ENCODE measurements at regions not wholly inside any gene's neighbourhood (a gene's known extent, or its start where the extent isn't known, plus 50 kb on each side); places are given as distances from the start of the nearest gene placed in this dataset.

- Histone ChIP-seq H3K4me1 (no peaks in the 10 kb centered on the region), H3K4me3 (ENCODE audit: low read depth, low read length) (no peak overlapping the region), H3K36me3 (no peaks in the 10 kb centered on the region), H3K9me3 (no peaks in the 10 kb centered on the region), H3K27me3 (no peaks in the 10 kb centered on the region)
- no peak for DNase-seq
- no peak for TF ChIP-seq CTCF (IDR thresholded peaks at IDR 0.05; ENCODE audit: low read depth, low read length)
Measured at GRCh38 chr6:117761610-117762009, 86.3 kb downstream of the NUS1 start.

- DNase-seq = no peak
- no peak for TF ChIP-seq CTCF (IDR thresholded peaks at IDR 0.05; ENCODE audit: low read depth, low read length)
- Histone ChIP-seq H3K9me3 (no peaks in the 10 kb centered on the region), H3K36me3 (no peaks in the 10 kb centered on the region), H3K4me1 (no peaks in the 10 kb centered on the region), H3K27me3 (peaks cover 9% of the 10 kb centered on the region), H3K4me3 (ENCODE audit: low read depth, low read length) (no peak overlapping the region)
Measured at GRCh38 chr6:117771403-117771802, 96.1 kb downstream of the NUS1 start.

- H3K9me3 ChIP-seq = no peaks in the 10 kb centered on the region
- no peaks in the 10 kb centered on the region for H3K36me3 ChIP-seq
- DNase-seq = no peak
- H3K27me3 ChIP-seq = peaks cover 12% of the 10 kb centered on the region
- no peaks in the 10 kb centered on the region for H3K4me1 ChIP-seq
- no peak overlapping the region for H3K4me3 ChIP-seq (ENCODE audit: low read depth, low read length)
- TF ChIP-seq CTCF (IDR thresholded peaks at IDR 0.05; ENCODE audit: low read depth, low read length) = peak; percentile 51
Measured at GRCh38 chr6:117776441-117776840, 101.2 kb downstream of the NUS1 start.

GRCh38 chr6:117781550-117781949 is 106.3 kb downstream of the NUS1 start:
- H3K27me3 ChIP-seq = peaks cover 1% of the 10 kb centered on the region
- no peak overlapping the region for H3K4me3 ChIP-seq (ENCODE audit: low read depth, low read length)
- H3K36me3 ChIP-seq = no peaks in the 10 kb centered on the region
- H3K9me3 ChIP-seq = no peaks in the 10 kb centered on the region
- no peak for DNase-seq
- H3K4me1 ChIP-seq = no peaks in the 10 kb centered on the region
- no peak for TF ChIP-seq CTCF (IDR thresholded peaks at IDR 0.05; ENCODE audit: low read depth, low read length)

- no peak for DNase-seq
- H3K36me3 ChIP-seq = no peaks in the 10 kb centered on the region
- no peak for TF ChIP-seq CTCF (IDR thresholded peaks at IDR 0.05; ENCODE audit: low read depth, low read length)
Measured at GRCh38 chr6:117783279-117783678, 108.0 kb downstream of the NUS1 start.

GRCh38 chr6:117791012-117791411 is 115.7 kb downstream of the NUS1 start:
- Histone ChIP-seq H3K27me3 (no peaks in the 10 kb centered on the region), H3K4me1 (no peaks in the 10 kb centered on the region), H3K36me3 (no peaks in the 10 kb centered on the region), H3K9me3 (no peaks in the 10 kb centered on the region), H3K4me3 (ENCODE audit: low read depth, low read length) (no peak overlapping the region)
- DNase-seq = no peak
- TF ChIP-seq CTCF (IDR thresholded peaks at IDR 0.05; ENCODE audit: low read depth, low read length) = no peak

More at GRCh38 chr6:117783279-117783678, 108.0 kb downstream of the NUS1 start:
- Histone ChIP-seq H3K4me3 (ENCODE audit: low read depth, low read length) (no peak overlapping the region), H3K4me1 (no peaks in the 10 kb centered on the region), H3K27me3 (no peaks in the 10 kb centered on the region), H3K9me3 (no peaks in the 10 kb centered on the region)
